Esophagus muscularis mucosa (tissue), 4 donors: ENCODE measurements at regions not wholly inside any gene's neighbourhood (a gene's known extent, or its start where the extent isn't known, plus 50 kb on each side); places are given as distances from the start of the nearest gene placed in this dataset.

Experiments used
- CTCF ChIP-seq, 3 experiments: fragments of 200-600 bp in 2 of 3; fragments of 450-650 bp in 1 of 3; sonication (generic) in 2 of 3; IDR thresholded peaks; one replicate each; pipeline ENCODE4 v1.5.1; 2017 to 2019; ENCODE audit warnings: antibody characterized with exemption in 3 of 3, mild to moderate bottlenecking in 2 of 3, moderate library complexity in 1 of 3
- EP300 ChIP-seq: sonication (generic); formaldehyde crosslinking; IDR thresholded peaks from one replicate; pipeline ENCODE4 v1.6.1; 2017; ENCODE audit warnings: antibody characterized with exemption
- POLR2A ChIP-seq: fragments of 450-650 bp; IDR thresholded peaks from one replicate; pipeline ENCODE4 v1.6.1; 2017; ENCODE audit warnings: antibody characterized with exemption, moderate library complexity, mild to moderate bottlenecking, low read depth
- POLR2AphosphoS5 ChIP-seq, 2 donors: sonication (generic); formaldehyde crosslinking; IDR thresholded peaks; one replicate each; pipeline ENCODE4 v1.6.1; 2017; ENCODE audit warnings: antibody characterized with exemption in 2 of 2

- TF ChIP-seq POLR2AphosphoS5 (IDR thresholded peaks at IDR 0.05) = no peak
- no peak for TF ChIP-seq CTCF (IDR thresholded peaks at IDR 0.05)
- no peak for TF ChIP-seq POLR2A
- TF ChIP-seq EP300 = no peak
Measured at GRCh38 chr21:27257908-27258556, 291.1 kb upstream of the ADAMTS5 start.
